OCI-LY7 (cell line): ENCODE measurements at regions not wholly inside any gene's neighbourhood (a gene's known extent, or its start where the extent isn't known, plus 50 kb on each side); places are given as distances from the start of the nearest gene placed in this dataset.

ENCODE experiments used
- BruUV-seq: library from RNA; stranded (reverse); fragments of 400-500 nt; replicated peaks from 2 replicates; lab custom pipeline; 2021; lab: Mats Ljungman, UMichigan
- CTCF ChIA-PET: fragments of 300-600 bp; sonication (Branson Sonifier 250); formaldehyde crosslinking; loops from one replicate; lab custom pipeline; 2022; ENCODE audit warnings: antibody characterized with exemption; ENCODE audit not compliant: unreplicated experiment; lab: Charles Lee
- POLR2A ChIA-PET: fragments of 300-600 bp; sonication (Branson Sonifier 250); formaldehyde crosslinking; loops from one replicate; lab custom pipeline; 2022; ENCODE audit warnings: antibody characterized with exemption; lab: Charles Lee
- DNase-seq: peaks from one replicate; pipeline ENCODE4 v3.0.0-alpha.2; 2015; ENCODE audit warnings: low spot score
- H2AFZ ChIP-seq: fragments of 200-600 bp; sonication (generic), shearing (Covaris generic); 2 replicates; pipeline ENCODE4 v1.6.1; 2014; ENCODE audit warnings: mild to moderate bottlenecking, antibody characterized with exemption, low read length, moderate library complexity
- H3K27ac ChIP-seq: fragments of 200-600 bp; sonication (generic); 2 replicates; pipeline ENCODE4 v1.5.1; 2014; ENCODE audit warnings: mixed run types, low read depth, mild to moderate bottlenecking, moderate library complexity, low read length, inconsistent platforms; ENCODE audit not compliant: poor library complexity, severe bottlenecking
- H3K36me3 ChIP-seq: fragments of 200-600 bp; sonication (generic); 2 replicates; pipeline ENCODE4 v1.6.1; 2014; ENCODE audit warnings: mild to moderate bottlenecking, antibody characterized with exemption, low read length, moderate library complexity, mixed read lengths; ENCODE audit not compliant: insufficient read depth
- H3K4me1 ChIP-seq: fragments of 200-600 bp; sonication (generic); 2 replicates; pipeline ENCODE4 v1.5.1; 2014; ENCODE audit warnings: mild to moderate bottlenecking, low read length; ENCODE audit not compliant: insufficient read depth, poor library complexity, severe bottlenecking
- H3K4me2 ChIP-seq: fragments of 200-600 bp; sonication (generic); 2 replicates; pipeline ENCODE4 v1.6.1; 2014; ENCODE audit warnings: mild to moderate bottlenecking, low read length
- H3K4me3 ChIP-seq: fragments of 200-600 bp; sonication (generic); 2 replicates; pipeline ENCODE4 v1.5.1; 2014; ENCODE audit warnings: mild to moderate bottlenecking, low read depth, low read length; ENCODE audit not compliant: poor library complexity, severe bottlenecking
- H3K79me2 ChIP-seq: fragments of 200-600 bp; sonication (generic); 2 replicates; pipeline ENCODE4 v1.6.1; 2016; ENCODE audit warnings: low read depth, mild to moderate bottlenecking, low read length, moderate library complexity, mixed read lengths; ENCODE audit not compliant: insufficient read depth
- H3K9me2 ChIP-seq: fragments of 200-600 bp; sonication (generic); 2 replicates; pipeline ENCODE4 v1.6.1; 2016; ENCODE audit warnings: mild to moderate bottlenecking, low read length, mixed read lengths; ENCODE audit not compliant: insufficient read depth
- H3K9me3 ChIP-seq: fragments of 200-600 bp; sonication (generic); 2 replicates; pipeline ENCODE4 v1.6.1; 2014; ENCODE audit warnings: mild to moderate bottlenecking, mixed run types, low read length, mixed read lengths
- H4K20me1 ChIP-seq: fragments of 200-600 bp; sonication (generic); 2 replicates; pipeline ENCODE4 v1.6.1; 2014; ENCODE audit warnings: mild to moderate bottlenecking, antibody characterized with exemption, low read length, moderate library complexity, mixed read lengths; ENCODE audit not compliant: insufficient read depth
- EZH2phosphoT487 ChIP-seq: fragments of 200-600 bp; sonication (generic); IDR thresholded peaks from 2 replicates; pipeline ENCODE4 v1.6.1; 2018; ENCODE audit warnings: low read depth, borderline replicate concordance, mild to moderate bottlenecking, mixed run types, antibody characterized with exemption, low read length, moderate library complexity, mixed read lengths
- intact Hi-C: fragments of 100-400 bp; cut with micrococcal nuclease; formaldehyde crosslinking; loops from one replicate; pipeline ENCODE4 v1.10.0; 2022; ENCODE audit not compliant: unreplicated experiment
- TF ChIP-seq, protein P1 (sequence below): fragments of 200-600 bp; sonication (generic); conservative IDR thresholded peaks from 2 replicates; pipeline ENCODE4 v1.5.1; 2014; ENCODE audit warnings: mild to moderate bottlenecking, antibody characterized with exemption, low read length, moderate library complexity, mixed read lengths

DNA sequence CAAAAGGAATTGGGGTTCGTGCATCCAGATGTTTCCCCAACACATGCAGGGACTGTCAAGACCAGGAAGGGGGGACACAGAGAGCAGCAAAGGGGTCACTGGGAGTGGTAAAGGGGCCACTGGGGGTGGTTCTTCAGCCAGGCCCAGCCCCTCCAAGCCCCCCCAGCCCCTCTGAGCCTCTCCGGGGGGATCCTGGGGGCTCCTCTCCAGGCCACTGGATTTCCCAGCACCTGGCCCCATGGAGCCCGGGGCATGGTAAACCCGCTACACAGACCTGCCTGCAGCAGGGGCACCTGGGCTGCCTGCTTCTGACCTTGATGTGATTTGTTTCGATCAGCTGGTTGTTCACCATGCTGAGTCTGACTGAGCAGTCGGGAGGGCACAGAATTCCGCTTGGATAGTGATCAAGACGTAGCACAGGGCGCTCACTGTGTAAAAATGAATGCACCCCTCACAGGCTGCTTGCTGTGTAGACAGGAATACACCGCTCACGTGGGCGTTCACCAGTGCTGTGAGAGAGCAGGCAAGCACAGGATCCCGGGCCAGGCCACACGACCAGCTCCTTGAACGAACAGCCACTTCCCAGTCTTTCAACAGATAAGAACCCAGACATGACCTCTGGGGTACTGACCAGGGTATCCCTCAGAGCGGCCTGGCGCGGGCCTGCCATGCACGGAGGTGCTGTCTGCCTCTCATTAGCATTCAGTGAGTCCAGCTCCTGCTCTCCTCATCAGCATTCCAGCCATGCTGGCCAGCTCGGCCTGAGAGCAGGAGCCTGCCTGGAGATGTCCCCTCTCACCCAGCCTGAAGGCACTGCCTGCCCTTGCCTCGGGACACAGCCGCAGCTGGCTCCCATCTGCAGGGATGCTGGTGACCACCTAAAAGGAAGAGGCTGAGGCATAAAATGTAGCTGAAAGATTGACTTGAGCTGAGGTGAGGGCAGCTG, 73.3 kb upstream of the OTOS start:
- H3K4me3 ChIP-seq, result no peak overlapping the region
- no peak overlapping the region for H2AFZ ChIP-seq
- intact Hi-C loops, result no loop called here
- ChIA-PET CTCF (no interaction called here), POLR2A (no interaction called here)
- H3K4me1 ChIP-seq, result no peaks in the 10 kb centered on the region
- no peaks in the 10 kb centered on the region for H3K79me2 ChIP-seq
- H3K4me2 ChIP-seq, result no peak overlapping the region
- H4K20me1 ChIP-seq, result no peaks in the 10 kb centered on the region
- no peak for TF ChIP-seq EZH2phosphoT487
- TF ChIP-seq, protein P1, sequence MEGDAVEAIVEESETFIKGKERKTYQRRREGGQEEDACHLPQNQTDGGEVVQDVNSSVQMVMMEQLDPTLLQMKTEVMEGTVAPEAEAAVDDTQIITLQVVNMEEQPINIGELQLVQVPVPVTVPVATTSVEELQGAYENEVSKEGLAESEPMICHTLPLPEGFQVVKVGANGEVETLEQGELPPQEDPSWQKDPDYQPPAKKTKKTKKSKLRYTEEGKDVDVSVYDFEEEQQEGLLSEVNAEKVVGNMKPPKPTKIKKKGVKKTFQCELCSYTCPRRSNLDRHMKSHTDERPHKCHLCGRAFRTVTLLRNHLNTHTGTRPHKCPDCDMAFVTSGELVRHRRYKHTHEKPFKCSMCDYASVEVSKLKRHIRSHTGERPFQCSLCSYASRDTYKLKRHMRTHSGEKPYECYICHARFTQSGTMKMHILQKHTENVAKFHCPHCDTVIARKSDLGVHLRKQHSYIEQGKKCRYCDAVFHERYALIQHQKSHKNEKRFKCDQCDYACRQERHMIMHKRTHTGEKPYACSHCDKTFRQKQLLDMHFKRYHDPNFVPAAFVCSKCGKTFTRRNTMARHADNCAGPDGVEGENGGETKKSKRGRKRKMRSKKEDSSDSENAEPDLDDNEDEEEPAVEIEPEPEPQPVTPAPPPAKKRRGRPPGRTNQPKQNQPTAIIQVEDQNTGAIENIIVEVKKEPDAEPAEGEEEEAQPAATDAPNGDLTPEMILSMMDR, result no peak
- no TSS peak for BruUV-seq
- no peaks in the 10 kb centered on the region for H3K36me3 ChIP-seq
- no peak for DNase-seq
- no peaks in the 10 kb centered on the region for H3K9me3 ChIP-seq
- no peak overlapping the region for H3K27ac ChIP-seq
- no peaks in the 10 kb centered on the region for H3K9me2 ChIP-seq

DNA sequence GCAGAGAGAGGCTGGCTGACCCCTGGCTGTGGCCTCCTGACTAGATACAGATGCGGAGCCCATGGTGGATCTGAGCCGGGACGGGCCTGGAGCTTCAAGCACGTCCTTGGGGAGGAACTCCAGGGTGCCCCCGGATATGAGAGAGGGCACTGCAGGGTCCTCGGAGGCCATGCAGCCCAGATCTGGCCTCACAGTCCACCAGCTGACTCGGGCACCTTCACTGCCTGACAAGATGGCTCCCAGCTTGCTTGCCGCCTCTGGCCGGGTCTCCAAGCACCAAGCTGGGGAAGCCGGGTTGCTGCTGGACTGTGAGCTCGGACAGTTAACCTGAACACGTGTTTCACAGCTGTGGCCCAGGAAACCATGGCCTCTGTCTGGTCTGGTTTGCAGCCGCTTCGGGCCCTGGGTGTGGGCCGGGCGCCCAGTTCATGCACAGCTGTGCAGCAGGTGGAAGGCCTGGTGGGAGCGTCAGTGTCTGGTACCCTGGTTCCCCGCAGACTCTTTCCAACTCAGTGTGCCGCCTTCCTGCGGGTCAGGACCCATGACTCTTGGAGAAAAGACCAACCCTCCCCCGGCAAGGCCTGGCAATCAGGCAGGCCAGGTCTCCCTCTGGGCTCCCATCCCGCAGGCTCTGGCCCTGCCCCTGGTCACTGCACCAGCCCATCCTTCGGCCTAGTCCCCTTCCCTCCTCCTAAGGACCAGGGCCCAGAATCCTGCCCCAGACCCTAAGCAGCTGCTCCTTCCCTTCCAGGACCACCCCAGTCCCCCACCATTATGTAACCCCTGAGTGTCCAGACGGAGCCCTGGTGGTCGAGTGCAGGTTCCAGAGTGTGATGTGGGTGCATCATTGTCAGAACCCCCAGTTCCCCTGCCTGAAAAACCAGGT, 74.6 kb upstream of the OTOS start:
- POLR2A ChIA-PET, result interaction anchor here (1.1 kb wide), 1 partner anchor 200 kb away, joined by 3 read pairs; no protein-coding TSS in a partner anchor
- no peaks in the 10 kb centered on the region for H3K9me3 ChIP-seq
- intact Hi-C loops, result no loop called here
- DNase-seq, result no peak
- CTCF ChIA-PET, result no interaction called here
- no peak overlapping the region for H2AFZ ChIP-seq
- H3K4me2 ChIP-seq, result no peak overlapping the region
- no TSS peak for BruUV-seq
- H3K4me1 ChIP-seq, result no peaks in the 10 kb centered on the region
- H3K9me2 ChIP-seq, result no peaks in the 10 kb centered on the region
- H3K27ac ChIP-seq, result no peak overlapping the region
- TF ChIP-seq EZH2phosphoT487, result no peak
- TF ChIP-seq, protein P1, result no peak
- H3K4me3 ChIP-seq, result no peak overlapping the region
- no peaks in the 10 kb centered on the region for H4K20me1 ChIP-seq
- no peaks in the 10 kb centered on the region for H3K36me3 ChIP-seq
- no peaks in the 10 kb centered on the region for H3K79me2 ChIP-seq
